Fibroblast of lung (primary cell): ENCODE measurements at regions not wholly inside any gene's neighbourhood (a gene's known extent, or its start where the extent isn't known, plus 50 kb on each side); places are given as distances from the start of the nearest gene placed in this dataset.

Source experiments
- CTCF ChIP-seq, 2 donors: IDR thresholded peaks in 1 of 2; conservative IDR thresholded peaks in 1 of 2; 1 replicate in 1 of 2; 2 replicates in 1 of 2; pipeline ENCODE4 v1.5.1; 2011 to 2012; ENCODE audit warnings: low read length in 2 of 2, control low read depth in 1 of 2, inconsistent platforms in 1 of 2, low read depth in 1 of 2, mild to moderate bottlenecking in 1 of 2
- EZH2 ChIP-seq: IDR thresholded peaks from 2 replicates; pipeline ENCODE4 v1.5.1; 2012; ENCODE audit warnings: low read length, control low read depth, mild to moderate bottlenecking; ENCODE audit errors: missing control alignments

- TF ChIP-seq CTCF (conservative IDR thresholded peaks at IDR 0.05 in 1 of 2, IDR thresholded peaks at IDR 0.05 in 1 of 2; ENCODE audit: low read depth in 1 of 2, low read length in 2 of 2) = no peak
- no peak for TF ChIP-seq EZH2
Observed at GRCh38 chr2:38427054-38427453, 50.0 kb upstream of the ATL2 start.
